NT2/D1 (cell line): ENCODE measurements at regions not wholly inside any gene's neighbourhood (a gene's known extent, or its start where the extent isn't known, plus 50 kb on each side); places are given as distances from the start of the nearest gene placed in this dataset.

Experiments used
- SUZ12 ChIP-seq: IDR thresholded peaks from 2 replicates; pipeline ENCODE4 v1.6.1; 2011; ENCODE audit not compliant: insufficient read length, insufficient read depth; ENCODE audit errors: extremely low read depth
- YY1 ChIP-seq: IDR thresholded peaks from 2 replicates; pipeline ENCODE4 v1.6.1; 2011; ENCODE audit not compliant: insufficient read length, insufficient read depth
- ZNF274 ChIP-seq: IDR thresholded peaks from 2 replicates; pipeline ENCODE4 v1.6.1; 2011; ENCODE audit warnings: mild to moderate bottlenecking, low read depth, low read length

GRCh38 chr20:51210084-51210483, 187.2 kb upstream of the KCNG1 start:
- no peak for TF ChIP-seq SUZ12
- TF ChIP-seq YY1 = no peak
- TF ChIP-seq ZNF274 = no peak
